ENCODE measurements at regions not wholly inside any gene's neighbourhood (a gene's known extent, or its start where the extent isn't known, plus 50 kb on each side); places are given as distances from the start of the nearest gene placed in this dataset.

GRCh38 chr14:87229131-87229530 lies 763.9 kb downstream of the GALC start:
- no TSS peak for BruUV-seq (replicated peaks)
- POLR2A ChIA-PET: no interaction called here
- no peak for ATAC-seq
- no peak overlapping the region for H2AFZ ChIP-seq (ENCODE audit: low read length)
- WGBS (ENCODE audit: low lambda C conversion rate): 2% methylated on average over 1 of the region's 1 CpG
- no peaks in the 10 kb centered on the region for H4K20me1 ChIP-seq (ENCODE audit: insufficient read depth, low read length)
- H3K4me2 ChIP-seq (ENCODE audit: low read depth, low read length): no peak overlapping the region
- no peak overlapping the region for H3K9ac ChIP-seq (ENCODE audit: insufficient read depth, low read depth, low read length)
- intact Hi-C loops (cut with micrococcal nuclease; ENCODE audit: unreplicated experiment) (no loop called here), in situ Hi-C loops (cut with HindIII; ENCODE audit: extremely low pct_ligation_motif_present, low pct_unique_long_range_greater_than_20kb) (no loop called here)
- no peaks in the 10 kb centered on the region for H3K4me1 ChIP-seq (ENCODE audit: insufficient read depth, low read length)
- FAIRE-seq: no peak
- H3K79me2 ChIP-seq (ENCODE audit: insufficient read depth, low read length): no peaks in the 10 kb centered on the region
- no peak overlapping the region for H3K27ac ChIP-seq (ENCODE audit: extremely low read length, insufficient read depth, low read length)
- H3K9me3 ChIP-seq (ENCODE audit: low read length): peaks cover 64% of the 10 kb centered on the region
- H3K36me3 ChIP-seq (replicated peaks in 1 of 2; ENCODE audit: control insufficient read depth in 1 of 2, insufficient read depth in 2 of 2, low read length in 2 of 2): no peaks in the 10 kb centered on the region
- H3K4me3 ChIP-seq (replicated peaks in 1 of 3; ENCODE audit: insufficient read depth in 1 of 3, low read depth in 2 of 3, low read length in 3 of 3): no peak overlapping the region
- CTCF ChIA-PET (ENCODE audit: low intra/inter-chr PET ratio, low total read pairs): no interaction called here
- no peaks in the 10 kb centered on the region for H3K27me3 ChIP-seq (ENCODE audit: control insufficient read depth in 1 of 2, insufficient read depth in 2 of 2, low read length in 2 of 2)
- no peak for TF ChIP-seq SETDB1 (CRISPR knock-in tag; IDR thresholded peaks at IDR 0.05; ENCODE audit: borderline replicate concordance)
- no peak for TF ChIP-seq MIER2 (CRISPR knock-in tag; IDR thresholded peaks at IDR 0.05)
- no peak for TF ChIP-seq SOX13 (IDR thresholded peaks at IDR 0.05)
- TF ChIP-seq SOX13 (CRISPR knock-in tag; conservative IDR thresholded peaks at IDR 0.05 in 1 of 2, IDR thresholded peaks at IDR 0.05 in 1 of 2): no peak
- no peak for TF ChIP-seq NCOA2 (CRISPR knock-in tag; IDR thresholded peaks at IDR 0.05)
- TF ChIP-seq ZBTB39 (CRISPR knock-in tag; IDR thresholded peaks at IDR 0.05): no peak
- TF ChIP-seq HNRNPLL (IDR thresholded peaks at IDR 0.05; ENCODE audit: low read depth, low read length, poor library complexity, severe bottlenecking): no peak
- TF ChIP-seq ELF4 (CRISPR knock-in tag; IDR thresholded peaks at IDR 0.05; ENCODE audit: borderline replicate concordance): no peak
- no peak for TF ChIP-seq ZNF772 (CRISPR knock-in tag; IDR thresholded peaks at IDR 0.05)
- no peak for TF ChIP-seq MXD1 (CRISPR knock-in tag; IDR thresholded peaks at IDR 0.05)
- no peak for DNase-seq (ENCODE audit: low spot score)
